ENCODE measurements at regions not wholly inside any gene's neighbourhood (a gene's known extent, or its start where the extent isn't known, plus 50 kb on each side); places are given as distances from the start of the nearest gene placed in this dataset.

DNA sequence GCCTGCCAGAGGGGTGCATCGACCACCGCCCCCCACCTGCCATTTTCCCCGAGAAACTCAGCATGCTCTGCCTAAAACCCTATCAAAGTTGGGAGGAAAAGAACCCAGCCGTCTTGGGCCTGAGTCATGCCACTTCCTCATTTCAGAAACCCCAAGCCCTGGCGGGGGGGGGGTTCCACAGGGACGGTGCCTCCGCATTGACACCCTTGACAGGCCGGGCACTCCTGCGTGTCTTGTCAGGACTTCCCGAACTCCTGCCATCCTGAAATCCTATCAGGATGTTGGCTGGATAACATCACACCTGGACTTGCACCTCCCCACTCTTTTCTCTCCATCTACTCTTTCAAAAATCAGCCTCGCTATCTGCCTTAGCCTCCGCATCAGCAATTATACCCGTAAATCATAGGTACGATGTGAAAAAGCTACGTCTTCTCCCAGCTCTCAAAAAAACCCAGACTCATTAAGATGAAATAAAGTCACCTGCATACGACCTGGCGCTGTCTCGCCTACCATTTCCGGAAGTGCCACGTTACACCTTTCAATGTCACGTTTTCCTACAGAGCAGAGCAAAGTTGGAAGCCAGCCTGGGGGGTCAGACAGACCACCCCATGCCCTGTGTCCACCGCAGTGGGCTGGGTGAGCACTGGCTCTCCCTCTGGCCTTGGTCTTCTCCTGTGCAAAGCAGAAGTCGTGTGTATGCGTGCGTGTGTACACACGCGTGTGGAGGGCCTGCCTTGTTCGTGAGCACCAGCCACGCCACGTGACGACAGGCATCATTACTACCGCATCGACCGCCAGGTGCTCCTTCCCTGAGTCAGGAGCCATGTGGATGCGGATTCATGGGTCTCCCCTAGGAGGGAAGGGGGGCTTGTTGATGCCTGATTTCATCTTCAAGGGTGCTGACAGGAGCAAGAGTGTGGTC is 96.7 kb downstream of the RFLNA start:
- no peak for DNase-seq

DNA sequence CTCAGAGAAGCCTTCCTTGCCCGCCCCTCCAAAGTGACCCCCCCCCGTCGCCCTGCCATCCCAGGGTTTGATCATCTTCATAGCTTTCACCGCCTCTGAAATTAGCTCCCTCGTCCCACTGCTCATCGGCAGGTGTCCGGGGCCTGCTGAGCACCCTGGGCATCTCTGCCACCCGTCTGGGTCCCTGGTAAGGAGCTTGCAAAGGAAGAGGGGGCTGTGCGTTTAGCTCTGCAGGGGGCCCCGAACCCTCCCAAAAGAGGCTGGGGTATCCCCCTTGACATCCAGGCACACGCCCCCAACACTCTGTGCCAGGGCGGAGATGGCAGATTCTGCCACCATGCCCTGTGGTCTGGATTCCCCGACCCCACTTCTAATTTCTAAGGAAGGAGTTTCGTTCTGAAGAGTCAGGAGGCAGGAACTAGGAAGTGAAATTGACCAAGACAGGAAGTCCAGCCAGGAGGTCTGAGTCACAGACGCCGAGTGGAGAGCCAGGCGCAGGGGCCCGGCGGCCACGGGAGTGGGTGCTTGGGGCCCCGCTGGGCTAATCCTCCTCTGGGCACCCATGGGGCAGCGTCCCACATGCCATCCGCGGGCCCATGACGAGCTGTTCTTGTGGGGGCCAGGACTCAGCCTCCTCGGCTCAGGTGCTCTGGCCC is 95.7 kb downstream of the RFLNA start:
- no peak for DNase-seq

DNA sequence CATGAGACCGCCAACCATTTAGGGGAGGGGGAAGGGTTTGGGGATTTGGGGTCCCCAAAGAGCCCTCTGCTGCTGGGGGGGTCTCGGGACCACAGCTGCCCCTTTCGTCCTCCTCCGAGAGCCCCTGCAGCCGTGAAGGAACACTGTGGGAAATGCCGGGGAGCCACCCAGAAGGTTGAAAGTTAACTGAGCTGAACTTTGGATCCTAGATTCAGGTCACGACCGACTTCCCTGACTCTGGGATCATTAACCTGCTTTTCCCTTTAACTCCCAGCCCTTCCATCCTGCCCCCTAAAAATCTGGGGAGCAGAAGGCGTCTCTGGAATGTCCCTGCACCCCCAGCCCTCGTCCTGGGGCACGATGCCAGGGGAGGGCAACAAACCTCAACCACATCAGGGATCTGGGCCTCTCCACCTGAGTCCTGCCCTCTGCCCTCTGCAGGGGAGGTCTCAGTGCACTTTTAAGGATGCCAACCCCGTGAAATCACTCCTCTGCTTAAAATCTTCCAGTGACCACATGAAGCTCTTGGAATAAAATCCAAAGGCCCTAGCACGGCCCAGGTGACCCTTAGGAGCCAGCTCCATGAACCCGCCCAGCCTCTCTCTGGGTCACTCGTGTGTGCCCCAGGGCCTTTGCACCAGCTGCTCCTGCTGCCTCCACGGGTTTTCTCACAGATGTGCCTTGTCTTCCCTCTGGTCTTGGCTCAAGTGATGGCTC is 95.0 kb downstream of the RFLNA start:
- DNase-seq: no peak

DNA sequence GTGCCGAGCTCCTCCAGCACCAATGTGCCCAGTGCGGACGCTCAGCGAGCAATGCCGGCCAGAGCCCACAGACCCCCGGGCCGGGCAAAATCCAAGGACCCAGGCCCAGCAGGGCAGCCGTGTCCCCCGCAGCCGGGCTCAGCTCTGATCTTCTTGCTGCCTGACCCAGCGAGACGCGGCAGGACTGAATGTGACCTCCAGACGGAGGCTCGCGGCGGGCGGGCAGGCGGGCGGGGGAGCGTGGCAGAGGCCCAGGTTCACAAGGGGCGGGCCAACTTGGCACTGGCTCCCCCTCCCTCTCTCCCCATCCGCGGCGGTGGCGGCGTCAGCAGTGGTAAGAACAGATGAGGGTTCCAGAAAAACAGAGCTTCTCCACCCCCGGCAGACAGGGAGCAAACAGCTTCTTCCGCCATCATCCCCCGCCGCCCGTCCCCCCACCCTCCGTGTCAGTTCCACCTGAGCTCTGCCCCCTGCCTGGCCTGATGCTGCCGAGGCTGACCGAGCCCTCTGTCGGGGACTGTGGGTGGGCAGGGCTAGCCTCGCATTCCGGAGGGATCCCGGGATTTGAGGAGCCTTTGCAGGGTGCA is 94.3 kb downstream of the RFLNA start:
- peak; percentile 30 for DNase-seq

DNA sequence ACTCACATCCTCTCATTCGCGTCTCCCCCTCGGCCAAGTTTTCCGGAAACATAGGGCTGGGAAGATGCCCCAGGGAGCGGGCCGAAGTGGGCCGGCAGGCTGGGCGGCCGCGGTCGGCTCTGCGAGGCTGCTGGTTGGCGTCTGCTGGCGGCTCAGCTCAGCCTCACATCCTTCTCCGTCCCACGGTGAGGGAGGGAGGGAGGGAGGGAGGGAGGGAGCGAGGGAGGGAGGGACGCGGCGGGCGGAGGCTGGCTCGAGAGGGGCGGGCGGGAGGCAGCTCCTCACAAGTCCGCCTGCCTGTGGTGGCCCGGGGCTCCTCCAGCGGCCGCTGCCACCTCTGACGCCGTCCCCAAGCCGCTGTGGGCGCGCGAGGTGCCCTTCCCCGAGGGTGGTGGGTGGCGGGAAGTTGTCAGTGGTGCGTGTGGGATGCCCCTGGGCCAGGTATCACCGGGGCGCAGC is 93.8 kb downstream of the RFLNA start:
- no peak for DNase-seq

DNA sequence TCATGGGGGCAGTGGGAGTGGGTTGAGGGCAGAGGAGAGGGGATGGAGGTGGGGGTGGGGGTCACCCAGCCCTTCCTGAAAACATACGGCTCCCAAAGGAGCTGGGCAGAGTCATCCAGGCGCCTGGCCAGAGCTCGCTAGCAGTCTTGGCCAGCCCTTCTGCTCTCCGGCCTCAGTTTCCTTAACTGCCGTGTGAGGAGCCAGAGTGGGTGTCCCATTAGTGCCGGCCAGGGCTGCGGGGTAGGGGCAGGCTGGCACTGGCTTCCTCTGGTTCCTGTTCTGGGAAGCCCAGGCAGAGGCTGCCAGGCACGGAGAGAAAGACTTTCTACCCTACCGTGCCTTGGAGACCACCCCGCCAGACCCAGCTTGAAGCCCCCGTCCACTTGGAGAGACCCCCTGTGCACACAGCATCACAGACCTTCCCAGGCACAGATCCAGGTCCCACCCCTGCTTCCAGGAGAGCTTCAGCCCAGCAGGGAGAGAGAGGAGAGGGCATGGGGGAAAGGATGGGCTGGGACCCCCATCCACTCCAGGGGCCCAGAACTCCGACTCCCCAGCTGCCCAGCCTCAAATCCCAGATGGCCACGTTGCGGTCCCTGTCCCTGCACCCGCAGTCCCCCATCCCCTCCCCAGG is 93.3 kb downstream of the RFLNA start:
- DNase-seq: no peak

DNA sequence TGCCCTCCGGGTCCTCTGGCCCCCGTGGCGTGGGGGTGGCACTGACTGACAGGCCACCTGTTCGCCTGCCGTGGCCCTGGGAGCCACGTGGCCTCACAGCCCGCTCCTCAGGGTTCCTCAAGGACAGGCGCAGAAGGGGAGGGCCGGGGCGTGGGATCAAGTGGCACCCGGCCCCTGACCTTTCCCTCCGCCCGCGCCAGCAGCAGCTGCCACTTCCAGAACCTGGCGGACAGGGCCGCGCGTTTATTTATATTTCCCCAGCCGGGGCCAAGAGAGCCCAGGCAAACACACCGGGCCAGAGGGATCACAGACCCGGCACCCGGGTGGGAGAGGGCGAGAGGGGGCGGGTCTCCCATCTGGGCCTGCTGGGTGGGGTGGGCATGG is 92.6 kb downstream of the RFLNA start:
- no peak for DNase-seq

DNA sequence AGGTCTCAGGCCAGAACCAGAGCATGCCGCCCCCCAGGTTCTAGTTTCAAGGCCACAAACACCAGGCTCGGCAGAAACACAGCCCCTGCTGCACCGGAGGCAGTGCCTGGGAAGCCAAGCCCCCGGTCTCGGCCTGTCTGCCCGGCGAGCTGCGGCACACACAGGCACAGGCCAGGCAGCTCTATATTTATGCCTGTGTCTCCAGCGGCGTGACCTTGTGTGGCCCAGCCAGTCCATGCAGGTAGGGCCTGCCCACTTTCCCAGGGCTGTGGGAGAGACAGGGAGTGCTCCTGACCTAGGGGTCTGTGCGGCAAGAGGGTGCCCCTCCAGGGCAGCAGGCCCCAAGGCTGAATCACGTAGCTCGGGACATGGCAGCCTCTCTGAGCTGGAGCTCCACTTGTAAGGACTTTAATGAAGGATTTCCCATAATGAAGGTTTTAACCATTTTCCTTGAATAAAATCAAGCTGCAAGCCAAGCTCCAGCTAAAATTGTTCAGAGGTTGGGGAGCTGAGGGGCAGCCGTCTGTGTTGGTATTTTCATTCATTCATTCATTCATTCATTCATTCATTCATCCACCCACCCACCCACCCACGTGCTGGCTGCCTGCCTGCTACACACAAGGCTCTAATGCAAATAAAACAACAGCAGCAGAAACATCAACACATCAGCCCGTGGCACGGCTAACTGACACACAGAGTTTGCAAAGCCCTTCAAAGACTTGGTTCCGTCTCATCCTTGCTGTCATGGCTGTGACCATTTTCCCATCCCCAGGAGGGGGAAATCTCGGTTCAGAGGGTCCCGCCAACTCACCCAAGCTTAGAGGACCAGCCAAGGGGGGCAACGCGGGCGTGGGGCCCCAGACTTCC is 92.0 kb downstream of the RFLNA start:
- no peak for DNase-seq

DNA sequence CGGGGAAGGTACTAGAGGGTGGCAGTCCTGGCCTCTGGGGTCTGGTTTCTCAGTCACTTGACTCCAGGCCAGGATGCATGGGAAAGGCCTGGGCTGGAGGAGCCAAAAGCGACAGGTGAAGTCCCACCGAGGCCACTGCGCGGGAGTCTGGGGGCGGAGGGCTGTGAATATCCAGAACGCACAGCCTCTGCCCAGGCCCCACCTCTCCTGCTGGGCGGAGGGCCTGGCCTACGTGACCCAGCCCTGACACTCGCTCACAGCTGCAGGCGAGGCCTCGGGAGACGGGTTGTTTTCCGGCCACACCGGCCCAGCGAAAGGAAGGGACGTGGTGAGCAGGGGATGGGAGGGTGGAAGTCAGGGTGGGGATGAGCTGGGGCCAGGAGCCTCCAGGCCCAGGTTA is 91.2 kb downstream of the RFLNA start:
- DNase-seq: no peak

DNA sequence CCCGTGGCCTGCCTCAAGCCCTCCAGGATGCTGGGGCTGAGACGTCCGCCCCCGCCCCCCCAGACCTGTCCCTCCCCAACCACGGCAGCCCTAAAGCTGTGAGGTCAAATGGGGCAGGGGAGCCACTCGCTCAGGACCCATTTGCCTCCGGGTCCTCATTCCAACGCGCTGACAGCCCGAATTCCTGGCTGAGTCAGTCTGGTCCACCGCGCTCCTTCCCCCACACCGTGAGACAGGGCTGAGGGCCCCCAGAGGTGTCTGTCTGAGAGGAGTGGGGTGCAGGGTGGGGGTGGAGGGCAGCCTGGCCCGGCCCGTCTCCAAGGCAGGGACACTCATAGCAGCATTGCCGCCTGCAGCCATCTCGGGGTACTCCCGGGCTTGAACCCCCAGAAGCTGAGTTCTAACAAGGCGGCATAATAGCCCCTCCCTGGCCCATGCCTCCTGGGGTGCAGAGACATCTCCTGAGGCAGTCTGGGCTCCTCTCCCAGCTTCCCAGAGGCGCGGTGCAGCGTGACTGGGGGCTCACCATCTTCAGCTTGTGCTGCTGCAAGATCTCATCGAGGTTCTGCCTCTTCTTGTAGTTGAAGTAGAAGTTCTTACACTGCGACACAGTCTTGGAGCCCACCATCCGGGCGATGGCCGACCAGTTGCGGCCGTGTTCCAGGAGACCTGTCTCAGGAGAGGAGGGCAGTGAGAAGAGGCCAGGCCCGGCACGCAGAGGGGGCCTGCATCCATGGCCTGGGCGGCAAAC is 90.5 kb downstream of the RFLNA start:
- no peak for DNase-seq

DNA sequence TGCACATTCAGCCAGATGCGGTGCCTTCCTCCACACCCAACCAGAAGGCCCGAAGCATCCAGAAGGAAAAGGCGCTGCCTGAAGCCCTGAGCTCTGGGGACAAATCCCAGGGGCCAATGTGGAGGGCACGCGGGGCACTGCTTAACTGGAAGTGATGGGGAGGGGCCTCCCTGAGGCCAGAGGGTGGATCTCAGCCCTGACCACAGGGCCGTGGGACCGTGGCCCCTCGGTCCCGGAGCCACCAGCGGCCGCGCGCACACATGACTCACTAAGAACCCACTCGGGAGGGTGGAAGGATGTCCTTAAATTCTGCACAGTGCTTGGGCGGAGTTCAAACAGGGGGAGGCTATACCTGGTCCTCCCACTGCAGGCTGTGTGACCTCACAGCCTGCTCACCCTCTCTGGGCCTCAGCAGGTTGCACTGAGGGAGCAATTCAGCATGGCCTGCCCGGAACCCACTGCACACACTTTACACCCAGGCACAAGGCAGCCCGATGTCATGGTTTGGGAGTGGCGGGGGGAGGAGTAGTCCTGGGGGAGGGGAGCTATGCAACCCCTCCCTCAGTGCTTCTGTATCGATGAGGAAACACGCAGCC is 89.5 kb downstream of the RFLNA start:
- DNase-seq: no peak

DNA sequence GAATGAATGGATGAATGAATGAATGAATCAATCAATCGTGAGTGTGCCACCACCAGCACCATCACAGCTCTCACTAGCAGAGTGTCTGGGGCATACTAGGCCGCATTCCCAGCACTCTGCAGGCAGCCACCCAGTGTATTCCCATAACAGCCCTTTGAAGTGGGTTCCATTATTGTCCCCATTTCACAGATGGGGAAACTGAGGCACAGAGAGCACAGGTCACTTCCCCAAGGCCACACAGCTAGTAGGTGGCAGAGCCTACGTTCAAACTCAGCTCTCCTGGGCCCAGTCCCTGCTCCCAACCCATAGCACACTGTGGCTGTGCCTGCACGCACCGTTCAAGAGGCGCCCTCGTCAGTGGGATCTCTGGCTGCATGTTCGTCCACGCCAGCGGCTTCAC is 88.1 kb downstream of the RFLNA start:
- no peak for DNase-seq

DNA sequence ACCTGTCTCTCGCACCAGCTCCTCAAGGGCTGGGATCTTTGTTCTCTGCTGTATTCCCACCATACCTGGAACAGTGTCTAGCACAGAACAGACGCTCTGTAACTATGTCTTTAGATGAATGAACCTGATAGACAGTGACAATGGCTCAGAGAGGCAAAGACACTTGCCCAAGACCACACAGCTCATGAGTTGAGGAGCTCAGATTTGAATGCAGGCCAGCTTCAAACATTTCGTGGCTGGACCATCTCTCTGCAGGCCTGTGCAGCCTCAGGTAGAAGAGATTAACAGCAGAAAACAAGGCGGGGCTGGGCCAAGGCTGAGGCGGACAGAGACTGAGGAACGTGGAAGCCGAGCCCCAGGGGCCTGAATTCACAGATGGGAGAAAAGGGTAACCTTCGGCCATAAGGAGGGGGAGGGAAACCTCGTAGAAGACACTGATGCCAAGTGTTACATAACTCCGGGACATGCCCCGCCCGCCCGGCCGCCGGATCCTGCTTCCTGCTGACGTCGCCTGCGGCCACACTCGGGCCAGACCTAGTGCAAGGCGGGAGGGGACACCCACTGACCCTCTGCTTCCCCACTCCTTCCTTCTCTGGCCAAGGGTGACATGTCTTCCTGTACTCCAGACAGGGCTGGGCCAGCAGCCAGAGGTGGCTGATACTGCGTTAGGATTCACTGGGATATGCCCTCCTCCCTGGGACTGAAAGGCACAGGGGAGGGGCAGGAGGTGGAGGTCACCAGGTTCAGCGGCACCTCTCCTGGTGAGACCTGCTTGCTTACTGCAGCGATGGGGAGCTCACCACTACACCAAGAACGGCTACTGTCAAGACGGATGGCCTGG is 86.8 kb downstream of the RFLNA start:
- DNase-seq: no peak

DNA sequence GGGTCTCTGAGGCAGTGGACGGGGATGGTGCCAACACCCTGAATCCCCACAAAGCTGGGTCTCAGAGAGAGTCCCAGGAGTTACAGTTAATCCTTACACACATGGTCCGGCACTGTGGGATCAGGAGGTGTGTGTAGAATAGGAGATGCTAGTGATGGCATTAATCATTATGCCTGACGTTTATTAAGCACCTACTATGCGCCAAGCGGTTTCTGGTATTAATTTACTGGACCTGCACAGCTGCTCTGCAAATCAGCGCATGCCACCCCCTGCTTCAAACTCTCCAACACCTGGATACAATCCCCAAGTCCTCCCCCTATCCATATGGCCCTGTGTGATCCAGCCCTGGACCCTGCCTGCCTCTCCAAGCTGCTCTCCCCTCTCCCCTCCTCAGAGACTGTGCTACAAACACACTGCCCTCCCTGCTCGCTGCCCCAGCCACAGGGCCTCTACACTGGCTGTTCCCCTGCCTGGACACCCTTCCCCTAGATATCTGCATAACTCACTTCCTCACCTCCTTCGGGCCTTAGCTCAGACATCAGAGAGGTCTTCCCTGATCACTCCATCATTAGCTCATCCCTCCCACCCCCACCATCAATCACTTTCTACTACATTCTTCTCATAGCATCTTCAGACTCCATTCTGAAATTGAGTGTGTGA is 86.0 kb downstream of the RFLNA start:
- DNase-seq: no peak

DNA sequence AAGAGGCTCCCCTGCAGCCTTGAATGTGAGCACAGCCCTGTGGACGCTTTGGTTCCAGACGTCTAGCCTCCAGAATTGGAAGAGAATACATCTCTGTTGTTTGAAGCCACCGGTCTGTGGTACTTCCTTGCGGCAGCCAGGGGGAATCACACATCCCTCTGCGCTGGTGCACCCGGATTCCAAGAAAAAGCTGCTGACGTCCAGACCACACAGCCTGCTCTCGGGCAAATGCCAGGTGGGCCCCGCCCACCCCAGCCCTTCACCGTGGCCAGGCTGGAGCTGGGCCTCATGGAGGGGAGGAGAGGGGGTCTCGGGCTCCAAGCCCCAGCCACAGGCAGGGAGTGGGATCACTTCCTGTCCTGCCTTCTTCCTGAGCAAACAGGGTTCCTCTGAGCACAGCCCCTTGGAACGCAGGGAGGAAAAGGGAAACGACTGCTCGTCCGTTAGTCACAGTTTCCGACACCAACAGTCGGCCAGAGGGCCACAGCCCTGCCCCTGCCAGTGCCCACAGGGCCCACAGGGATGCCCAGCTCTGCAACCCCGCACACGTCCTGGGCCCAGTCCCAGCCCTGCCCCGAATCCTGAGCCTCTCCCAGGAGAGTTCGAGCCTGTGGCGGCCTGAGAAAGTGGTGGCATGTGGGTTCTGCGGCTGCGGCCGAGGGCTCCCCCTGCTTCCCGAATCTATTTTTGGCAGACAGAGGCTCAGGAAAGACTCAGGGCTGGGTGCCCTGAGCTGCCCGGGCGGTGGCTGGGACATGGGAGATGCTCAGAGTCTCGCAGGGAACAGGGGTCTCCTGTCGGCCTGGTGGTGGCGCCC is 85.3 kb downstream of the RFLNA start:
- DNase-seq: no peak

DNA sequence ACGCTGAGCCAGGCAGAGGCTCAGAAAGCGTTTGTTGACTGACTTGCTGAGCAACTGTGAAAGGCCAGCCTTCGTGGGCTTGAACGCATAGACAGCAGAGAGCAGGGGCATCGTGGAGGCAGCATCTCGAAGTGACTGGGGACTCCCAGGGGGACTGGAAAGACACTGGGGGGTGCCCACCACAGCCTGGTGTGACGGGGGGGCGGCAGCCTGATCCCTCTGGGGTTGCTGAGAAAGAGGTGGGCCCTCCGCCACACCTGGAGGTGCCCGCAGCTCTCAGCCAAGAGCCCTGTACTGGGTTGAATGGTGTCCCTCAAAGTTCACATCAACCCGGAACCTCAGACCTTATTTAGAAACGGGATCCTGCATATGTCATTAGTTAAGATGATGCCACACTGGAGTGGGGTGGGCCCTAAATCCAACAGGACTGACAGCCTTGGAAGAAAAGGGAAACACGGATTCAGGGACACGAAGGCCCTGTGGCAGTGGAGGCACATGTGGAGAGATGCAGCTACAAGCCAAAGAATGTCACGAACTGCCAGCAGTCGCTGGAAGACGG is 84.6 kb downstream of the RFLNA start:
- DNase-seq: no peak

DNA sequence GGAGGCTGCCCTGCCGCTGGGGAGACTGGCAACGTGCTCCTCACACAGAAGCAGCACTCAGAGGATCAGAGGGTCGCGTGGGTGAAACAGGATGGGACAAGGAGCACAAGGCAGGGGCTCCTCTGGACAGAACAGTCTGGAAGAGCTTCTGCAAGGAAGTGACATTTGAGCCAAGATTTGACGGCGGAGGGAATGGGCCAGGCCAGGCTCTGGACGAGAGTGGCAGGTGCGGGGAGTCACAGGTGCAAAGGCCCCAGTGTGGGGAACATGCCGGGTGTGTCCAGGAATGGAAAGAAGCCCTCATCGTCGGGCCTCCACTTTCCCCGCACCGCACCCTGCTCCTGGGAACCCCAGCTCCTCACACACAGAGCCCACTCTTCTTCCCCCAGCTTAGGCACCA is 84.0 kb downstream of the RFLNA start:
- no peak for DNase-seq

DNA sequence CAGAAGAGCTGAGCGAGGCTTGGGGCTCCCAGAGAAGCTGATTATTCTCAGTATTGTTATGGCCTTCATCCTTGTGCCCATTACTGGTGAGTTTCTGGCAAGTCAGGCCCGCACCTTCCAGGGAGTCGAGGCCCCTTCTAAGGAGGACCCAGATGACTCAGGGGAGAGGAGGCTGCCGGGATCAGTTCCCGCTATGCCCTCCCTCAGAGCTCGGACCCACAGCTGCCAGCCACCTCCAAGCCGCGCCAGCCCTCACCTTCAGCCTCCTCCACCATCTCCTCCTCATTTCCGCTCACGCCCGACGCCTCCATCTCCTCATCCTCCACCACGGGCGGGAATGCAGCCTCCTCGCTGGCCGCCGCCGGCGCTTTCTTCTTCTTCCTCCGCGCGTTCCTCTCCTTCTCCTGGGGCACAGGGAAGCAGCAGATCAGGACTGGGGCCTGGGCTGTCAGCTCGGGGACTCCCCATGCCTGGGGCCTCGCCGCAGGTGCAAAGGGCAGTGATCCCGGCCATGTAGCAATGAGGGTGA is 83.2 kb downstream of the RFLNA start:
- DNase-seq: no peak

Data from NCI-H1092 (cell line).